ENCODE measurements at regions not wholly inside any gene's neighbourhood (a gene's known extent, or its start where the extent isn't known, plus 50 kb on each side); places are given as distances from the start of the nearest gene placed in this dataset.

GRCh38 chr11:119863236-119863635 is 134.2 kb upstream of the NECTIN1 start:
- Histone ChIP-seq H3K9me3 (ENCODE audit: control insufficient read depth in 2 of 2, insufficient read depth in 1 of 2, low read depth in 1 of 2, low read length in 1 of 2) (no peaks in the 10 kb centered on the region), H3K27ac (ENCODE audit: low read depth in 1 of 3, low read length in 2 of 3) (peak overlapping the region in 1 of 3 donors; percentile 71), H3K4me3 (ENCODE audit: low read depth in 1 of 3, low read length in 3 of 3) (no peak overlapping the region), H3K27me3 (ENCODE audit: control insufficient read depth in 3 of 3, insufficient read depth in 3 of 3, low read length in 3 of 3) (peaks cover 0 to 5% (median 0%) of the 10 kb centered on the region in 3 donors), H3K36me3 (ENCODE audit: control insufficient read depth in 3 of 3, insufficient read depth in 2 of 3, low read depth in 1 of 3, low read length in 3 of 3) (no peaks in the 10 kb centered on the region), H3K4me1 (ENCODE audit: control insufficient read depth in 3 of 3, insufficient read depth in 2 of 3, low read depth in 1 of 3, low read length in 2 of 3) (peaks cover 0 to 28% (median 4%) of the 10 kb centered on the region in 3 donors)
- DNase-seq, result no peak
- 64 to 83% (median 75%) methylated on average over 8 of the region's 8 CpGs for WGBS, 3 donors
- no peak for FAIRE-seq

- peaks cover 0 to 3% (median 0%) of the 10 kb centered on the region in 3 donors for H3K27me3 ChIP-seq (ENCODE audit: control insufficient read depth in 3 of 3, insufficient read depth in 3 of 3, low read length in 3 of 3)
- H3K4me1 ChIP-seq (ENCODE audit: control insufficient read depth in 3 of 3, insufficient read depth in 2 of 3, low read depth in 1 of 3, low read length in 2 of 3), result peaks cover 0 to 31% (median 4%) of the 10 kb centered on the region in 3 donors
- no peaks in the 10 kb centered on the region for H3K36me3 ChIP-seq (ENCODE audit: control insufficient read depth in 3 of 3, insufficient read depth in 2 of 3, low read depth in 1 of 3, low read length in 3 of 3)
- DNase-seq (no peak), FAIRE-seq (no peak)
- 49 to 59% (median 50%) methylated on average over 5 of the region's 5 CpGs for WGBS, 3 donors
- H3K4me3 ChIP-seq (ENCODE audit: low read depth in 1 of 3, low read length in 3 of 3), result no peak overlapping the region
- no peak overlapping the region for H3K27ac ChIP-seq (ENCODE audit: low read depth in 1 of 3, low read length in 2 of 3)
- no peaks in the 10 kb centered on the region for H3K9me3 ChIP-seq (ENCODE audit: control insufficient read depth in 2 of 2, insufficient read depth in 1 of 2, low read depth in 1 of 2, low read length in 1 of 2)
These were observed 132.2 kb upstream of the NECTIN1 start for GRCh38 chr11:119861160-119861559.

- H3K27ac ChIP-seq (ENCODE audit: low read depth in 1 of 3, low read length in 2 of 3), result no peak overlapping the region
- no peaks in the 10 kb centered on the region for H3K9me3 ChIP-seq (ENCODE audit: control insufficient read depth in 2 of 2, insufficient read depth in 1 of 2, low read depth in 1 of 2, low read length in 1 of 2)
- 82 to 95% (median 84%) methylated on average over 5 of the region's 5 CpGs for WGBS, 3 donors
- peaks cover 0 to 28% (median 4%) of the 10 kb centered on the region in 3 donors for H3K4me1 ChIP-seq (ENCODE audit: control insufficient read depth in 3 of 3, insufficient read depth in 2 of 3, low read depth in 1 of 3, low read length in 2 of 3)
- no peak overlapping the region for H3K4me3 ChIP-seq (ENCODE audit: low read depth in 1 of 3, low read length in 3 of 3)
- FAIRE-seq (no peak), DNase-seq (no peak)
- H3K36me3 ChIP-seq (ENCODE audit: control insufficient read depth in 3 of 3, insufficient read depth in 2 of 3, low read depth in 1 of 3, low read length in 3 of 3), result no peaks in the 10 kb centered on the region
- peaks cover 0 to 3% (median 0%) of the 10 kb centered on the region in 3 donors for H3K27me3 ChIP-seq (ENCODE audit: control insufficient read depth in 3 of 3, insufficient read depth in 3 of 3, low read length in 3 of 3)
These were observed 131.6 kb upstream of the NECTIN1 start for GRCh38 chr11:119860561-119861094.

GRCh38 chr11:119859684-119860083 is 130.7 kb upstream of the NECTIN1 start:
- H3K9me3 ChIP-seq (ENCODE audit: control insufficient read depth in 2 of 2, insufficient read depth in 1 of 2, low read depth in 1 of 2, low read length in 1 of 2), result no peaks in the 10 kb centered on the region
- no peak for DNase-seq
- H3K27me3 ChIP-seq (ENCODE audit: control insufficient read depth in 3 of 3, insufficient read depth in 3 of 3, low read length in 3 of 3), result peaks cover 0 to 3% (median 0%) of the 10 kb centered on the region in 3 donors
- no peaks in the 10 kb centered on the region for H3K36me3 ChIP-seq (ENCODE audit: control insufficient read depth in 3 of 3, insufficient read depth in 2 of 3, low read depth in 1 of 3, low read length in 3 of 3)
- H3K27ac ChIP-seq (ENCODE audit: low read depth in 1 of 3, low read length in 2 of 3), result no peak overlapping the region
- peaks cover 0 to 21% (median 5%) of the 10 kb centered on the region in 3 donors for H3K4me1 ChIP-seq (ENCODE audit: control insufficient read depth in 3 of 3, insufficient read depth in 2 of 3, low read depth in 1 of 3, low read length in 2 of 3)
- H3K4me3 ChIP-seq (ENCODE audit: low read depth in 1 of 3, low read length in 3 of 3), result no peak overlapping the region
- FAIRE-seq, result no peak
- WGBS, 3 donors, result 64 to 80% (median 74%) methylated on average over 4 of the region's 4 CpGs

DNA sequence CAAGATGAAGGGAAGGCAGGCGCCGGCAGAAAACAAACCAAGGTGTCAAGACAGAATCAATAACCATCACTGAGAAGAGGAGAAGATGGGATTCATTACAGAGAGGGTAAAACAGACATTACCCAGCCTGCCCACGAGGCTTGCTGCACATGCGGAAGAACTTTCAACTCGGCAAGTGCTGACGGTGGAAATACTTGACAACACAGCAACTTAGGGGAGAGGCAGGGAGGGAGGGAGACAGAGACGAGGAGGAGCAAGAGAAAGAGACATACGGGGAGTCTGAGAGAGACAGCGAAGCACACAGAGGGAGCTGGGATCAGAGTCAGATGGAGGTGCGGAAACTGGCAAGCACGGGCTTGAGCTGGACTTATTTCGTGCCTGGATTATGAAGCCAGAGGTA is 129.3 kb upstream of the NECTIN1 start:
- peak in 1 of 2 donors; percentile 38 for DNase-seq
- Histone ChIP-seq H3K36me3 (ENCODE audit: control insufficient read depth in 3 of 3, insufficient read depth in 2 of 3, low read depth in 1 of 3, low read length in 3 of 3) (no peaks in the 10 kb centered on the region), H3K9me3 (ENCODE audit: control insufficient read depth in 2 of 2, insufficient read depth in 1 of 2, low read depth in 1 of 2, low read length in 1 of 2) (no peaks in the 10 kb centered on the region), H3K27ac (ENCODE audit: low read depth in 1 of 3, low read length in 2 of 3) (no peak overlapping the region), H3K4me3 (ENCODE audit: low read depth in 1 of 3, low read length in 3 of 3) (no peak overlapping the region), H3K27me3 (ENCODE audit: control insufficient read depth in 3 of 3, insufficient read depth in 3 of 3, low read length in 3 of 3) (peaks cover 0 to 3% (median 0%) of the 10 kb centered on the region in 3 donors), H3K4me1 (ENCODE audit: control insufficient read depth in 3 of 3, insufficient read depth in 2 of 3, low read depth in 1 of 3, low read length in 2 of 3) (peaks cover 0 to 10% (median 3%) of the 10 kb centered on the region in 3 donors)
- no peak for FAIRE-seq
- WGBS, 3 donors, result 66 to 87% (median 76%) methylated on average over 12 of the region's 12 CpGs

- H3K4me1 ChIP-seq (ENCODE audit: control insufficient read depth in 3 of 3, insufficient read depth in 2 of 3, low read depth in 1 of 3, low read length in 2 of 3), result peaks cover 0 to 13% (median 3%) of the 10 kb centered on the region in 3 donors
- DNase-seq, result no peak
- FAIRE-seq, result no peak
- H3K27me3 ChIP-seq (ENCODE audit: control insufficient read depth in 3 of 3, insufficient read depth in 3 of 3, low read length in 3 of 3), result peaks cover 0 to 3% (median 0%) of the 10 kb centered on the region in 3 donors
- 56 to 77% (median 66%) methylated on average over 10 of the region's 10 CpGs for WGBS, 3 donors
- no peak overlapping the region for H3K4me3 ChIP-seq (ENCODE audit: low read depth in 1 of 3, low read length in 3 of 3)
- H3K27ac ChIP-seq (ENCODE audit: low read depth in 1 of 3, low read length in 2 of 3), result no peak overlapping the region
- no peaks in the 10 kb centered on the region for H3K36me3 ChIP-seq (ENCODE audit: control insufficient read depth in 3 of 3, insufficient read depth in 2 of 3, low read depth in 1 of 3, low read length in 3 of 3)
- no peaks in the 10 kb centered on the region for H3K9me3 ChIP-seq (ENCODE audit: control insufficient read depth in 2 of 2, insufficient read depth in 1 of 2, low read depth in 1 of 2, low read length in 1 of 2)
These were observed 127.9 kb upstream of the NECTIN1 start for GRCh38 chr11:119856681-119857485.

GRCh38 chr11:119855066-119855465 is 126.1 kb upstream of the NECTIN1 start:
- WGBS, 3 donors, result 55 to 58% (median 57%) methylated on average over 1 of the region's 1 CpG

DNA sequence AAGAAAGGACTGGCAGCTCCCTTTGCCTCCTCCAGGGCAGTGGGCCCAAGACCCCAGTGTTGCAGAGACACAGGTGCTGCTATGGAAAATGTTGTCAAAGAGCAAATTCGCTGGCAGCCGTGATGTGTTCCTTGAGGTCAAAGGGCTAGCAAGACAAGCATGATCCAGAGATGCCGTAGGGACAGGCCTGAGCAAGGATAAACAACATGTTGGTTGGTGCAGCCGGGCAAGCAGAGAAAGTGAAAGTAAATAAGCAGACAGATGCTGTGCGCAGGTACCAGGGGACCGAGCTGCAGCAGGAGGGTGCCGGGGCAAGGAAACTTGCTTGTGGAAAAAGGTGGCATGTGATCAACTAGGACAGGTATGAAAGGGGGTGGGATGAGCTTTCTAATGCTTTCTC is 125.5 kb upstream of the NECTIN1 start:
- WGBS, 3 donors, result 17 to 55% (median 46%) methylated on average over 7 of the region's 7 CpGs
- peak; percentile 45 to 81 for DNase-seq

More at GRCh38 chr11:119855066-119855465, 126.1 kb upstream of the NECTIN1 start:
- FAIRE-seq (no peak), DNase-seq (no peak)
- H3K4me1 ChIP-seq (ENCODE audit: control insufficient read depth in 3 of 3, insufficient read depth in 2 of 3, low read depth in 1 of 3, low read length in 2 of 3), result peaks cover 0 to 13% (median 3%) of the 10 kb centered on the region in 3 donors
- peaks cover 0 to 3% (median 0%) of the 10 kb centered on the region in 3 donors for H3K27me3 ChIP-seq (ENCODE audit: control insufficient read depth in 3 of 3, insufficient read depth in 3 of 3, low read length in 3 of 3)
- no peaks in the 10 kb centered on the region for H3K36me3 ChIP-seq (ENCODE audit: control insufficient read depth in 3 of 3, insufficient read depth in 2 of 3, low read depth in 1 of 3, low read length in 3 of 3)
- H3K9me3 ChIP-seq (ENCODE audit: control insufficient read depth in 2 of 2, insufficient read depth in 1 of 2, low read depth in 1 of 2, low read length in 1 of 2), result no peaks in the 10 kb centered on the region
- peak overlapping the region in 1 of 3 donors; percentile 10 for H3K27ac ChIP-seq (ENCODE audit: low read depth in 1 of 3, low read length in 2 of 3)
- H3K4me3 ChIP-seq (ENCODE audit: low read depth in 1 of 3, low read length in 3 of 3), result no peak overlapping the region

More for the DNA sequence above, 125.5 kb upstream of the NECTIN1 start:
- H3K36me3 ChIP-seq (ENCODE audit: control insufficient read depth in 3 of 3, insufficient read depth in 2 of 3, low read depth in 1 of 3, low read length in 3 of 3), result no peaks in the 10 kb centered on the region
- no peak for FAIRE-seq
- no peak overlapping the region for H3K4me3 ChIP-seq (ENCODE audit: low read depth in 1 of 3, low read length in 3 of 3)
- H3K27me3 ChIP-seq (ENCODE audit: control insufficient read depth in 3 of 3, insufficient read depth in 3 of 3, low read length in 3 of 3), result peaks cover 0 to 3% (median 0%) of the 10 kb centered on the region in 3 donors
- no peaks in the 10 kb centered on the region for H3K9me3 ChIP-seq (ENCODE audit: control insufficient read depth in 2 of 2, insufficient read depth in 1 of 2, low read depth in 1 of 2, low read length in 1 of 2)
- peak overlapping the region in 1 of 3 donors; percentile 10 for H3K27ac ChIP-seq (ENCODE audit: low read depth in 1 of 3, low read length in 2 of 3)
- H3K4me1 ChIP-seq (ENCODE audit: control insufficient read depth in 3 of 3, insufficient read depth in 2 of 3, low read depth in 1 of 3, low read length in 2 of 3), result peaks cover 0 to 13% (median 3%) of the 10 kb centered on the region in 3 donors
